ENCODE measurements at regions not wholly inside any gene's neighbourhood (a gene's known extent, or its start where the extent isn't known, plus 50 kb on each side); places are given as distances from the start of the nearest gene placed in this dataset.

- no peak for DNase-seq (ENCODE audit: extremely low read depth, low read depth)
- no peak overlapping the region for H3K4me3 ChIP-seq (replicated peaks; ENCODE audit: low read depth, low read length)
- no peak for TF ChIP-seq CTCF (IDR thresholded peaks at IDR 0.05; ENCODE audit: low read depth, low read length, missing control alignments)
Observed at GRCh38 chr2:133736674-133737073, 168.4 kb upstream of the NCKAP5 start.

- no peak overlapping the region for H3K4me3 ChIP-seq (replicated peaks; ENCODE audit: low read depth, low read length)
- DNase-seq (ENCODE audit: extremely low read depth, low read depth), result no peak
- TF ChIP-seq CTCF (IDR thresholded peaks at IDR 0.05; ENCODE audit: low read depth, low read length, missing control alignments), result no peak
Observed at GRCh38 chr2:133737242-133737993, 169.2 kb upstream of the NCKAP5 start.

DNA sequence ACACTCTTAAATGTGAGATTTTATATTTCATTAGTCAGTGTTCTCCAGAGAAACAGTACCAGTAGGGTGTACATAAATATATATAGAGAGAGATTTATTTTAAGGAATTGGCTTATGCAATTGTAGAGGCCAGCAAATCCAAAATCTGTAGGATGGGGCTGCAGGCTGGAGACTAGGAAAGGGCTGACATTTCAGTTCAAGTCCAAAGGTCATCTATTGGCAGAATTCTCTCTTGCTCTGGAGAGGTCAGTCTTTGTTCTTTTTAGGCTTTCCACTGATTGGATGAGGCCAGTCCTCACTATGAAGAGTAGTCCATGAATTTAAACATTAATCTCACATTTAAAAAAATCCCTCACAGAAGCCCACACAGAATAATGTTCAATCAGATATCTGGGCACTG, 170.8 kb upstream of the NCKAP5 start:
- DNase-seq (ENCODE audit: extremely low read depth, low read depth), result no peak
- H3K4me3 ChIP-seq (replicated peaks; ENCODE audit: low read depth, low read length), result no peak overlapping the region
- TF ChIP-seq CTCF (IDR thresholded peaks at IDR 0.05; ENCODE audit: low read depth, low read length, missing control alignments), result no peak

DNA sequence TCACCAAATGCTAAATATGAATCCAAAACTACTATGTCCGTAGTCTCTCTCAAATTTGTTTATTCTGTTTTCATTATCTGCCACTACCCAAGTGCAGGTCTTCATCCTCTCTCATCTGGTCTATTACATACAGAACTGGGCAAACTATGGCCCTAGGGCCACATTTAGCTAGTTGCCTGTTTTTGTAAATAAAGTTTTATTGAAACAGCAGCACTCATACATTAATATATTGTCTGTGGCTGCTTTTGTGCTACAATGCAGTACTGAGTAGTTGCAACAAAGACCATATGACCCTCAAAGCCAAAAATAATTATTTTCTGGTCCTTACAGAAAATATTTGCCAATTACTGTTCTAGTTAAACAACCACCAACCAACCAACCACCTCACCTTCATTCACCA, 172.2 kb upstream of the NCKAP5 start:
- H3K4me3 ChIP-seq (replicated peaks; ENCODE audit: low read depth, low read length), result no peak overlapping the region
- DNase-seq (ENCODE audit: extremely low read depth, low read depth), result no peak
- no peak for TF ChIP-seq CTCF (IDR thresholded peaks at IDR 0.05; ENCODE audit: low read depth, low read length, missing control alignments)

GRCh38 chr2:133748007-133748700, 179.9 kb upstream of the NCKAP5 start:
- no peak for TF ChIP-seq CTCF (IDR thresholded peaks at IDR 0.05; ENCODE audit: low read depth, low read length, missing control alignments)
- DNase-seq (ENCODE audit: extremely low read depth, low read depth), result no peak
- H3K4me3 ChIP-seq (replicated peaks; ENCODE audit: low read depth, low read length), result no peak overlapping the region

DNA sequence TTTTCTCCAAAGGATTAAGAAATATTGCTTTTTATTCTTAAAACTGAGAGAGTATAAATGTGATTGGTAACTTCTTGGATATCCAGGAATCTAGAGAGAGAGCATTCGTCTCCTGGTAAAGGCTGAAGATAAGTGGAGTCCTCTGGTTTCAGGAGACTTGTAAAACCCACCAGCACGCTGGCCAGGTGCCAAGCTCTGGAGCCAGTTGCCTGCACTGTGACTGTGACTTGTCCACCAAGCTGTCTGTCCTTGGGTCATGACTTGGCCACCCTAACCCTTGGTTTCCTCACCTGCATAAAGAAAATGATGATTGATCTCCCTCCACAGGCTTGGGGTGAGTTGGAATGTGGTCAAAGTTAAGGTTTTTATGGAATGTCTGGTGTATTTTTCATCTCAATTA, 185.4 kb upstream of the NCKAP5 start:
- TF ChIP-seq CTCF (IDR thresholded peaks at IDR 0.05; ENCODE audit: low read depth, low read length, missing control alignments), result no peak
- H3K4me3 ChIP-seq (replicated peaks; ENCODE audit: low read depth, low read length), result no peak overlapping the region
- no peak for DNase-seq (ENCODE audit: extremely low read depth, low read depth)

All from HFF-Myc (cell line).